ENCODE measurements at regions not wholly inside any gene's neighbourhood (a gene's known extent, or its start where the extent isn't known, plus 50 kb on each side); places are given as distances from the start of the nearest gene placed in this dataset.

GRCh38 chr10:111656066-111656465 lies 527.5 kb downstream of the GPAM start (continued):
- no peak for TF ChIP-seq CHD7 (IDR thresholded peaks at IDR 0.05; ENCODE audit: insufficient replicate concordance, low read length)
- no peak for TF ChIP-seq FOSL1 (IDR thresholded peaks at IDR 0.05; ENCODE audit: insufficient read depth, low read depth, low read length)
- no peak for TF ChIP-seq USF2 (IDR thresholded peaks at IDR 0.05; ENCODE audit: low read length)
- TF ChIP-seq CBX8 (IDR thresholded peaks at IDR 0.05; ENCODE audit: borderline replicate concordance, low read depth, low read length), result no peak
- no peak for TF ChIP-seq TBP (IDR thresholded peaks at IDR 0.05; ENCODE audit: low read depth, low read length)
- no peak for TF ChIP-seq ZNF274 (IDR thresholded peaks at IDR 0.05; ENCODE audit: borderline replicate concordance, extremely low read depth, low read length)
- TF ChIP-seq CHD1 (IDR thresholded peaks at IDR 0.05; ENCODE audit: low read depth, low read length), result no peak
- TF ChIP-seq SP1 (IDR thresholded peaks at IDR 0.05; ENCODE audit: low read depth, low read length), result no peak

All from H1 (cell line).